ENCODE measurements at regions not wholly inside any gene's neighbourhood (a gene's known extent, or its start where the extent isn't known, plus 50 kb on each side); places are given as distances from the start of the nearest gene placed in this dataset.

GRCh38 chr4:179503976-179504375 lies 2061.7 kb upstream of the AGA start:
- no peak for TF ChIP-seq CTCF (IDR thresholded peaks at IDR 0.05)
- TF ChIP-seq POLR2A (IDR thresholded peaks at IDR 0.05) = no peak
